Activated T-helper 1 cell treated with Interleukin-2 at 50 U/mL for 16 hours (primary cell): ENCODE measurements at regions not wholly inside any gene's neighbourhood (a gene's known extent, or its start where the extent isn't known, plus 50 kb on each side); places are given as distances from the start of the nearest gene placed in this dataset.

Experiments used
- DNase-seq: peaks from one replicate; pipeline ENCODE4 v3.0.0-alpha.2; 2020; ENCODE audit warnings: low read depth

GRCh38 chr3:21801631-21802030, 50.6 kb upstream of the ZNF385D start:
- no peak for DNase-seq

GRCh38 chr3:21803604-21804003, 52.6 kb upstream of the ZNF385D start:
- DNase-seq = no peak

- DNase-seq = no peak
Measured at GRCh38 chr3:21804330-21804729, 53.3 kb upstream of the ZNF385D start.

- no peak for DNase-seq
Measured at GRCh38 chr3:21806733-21807132, 55.7 kb upstream of the ZNF385D start.

- DNase-seq = no peak
Measured at GRCh38 chr3:21825684-21826083, 74.7 kb upstream of the ZNF385D start.

GRCh38 chr3:21826416-21826815, 75.4 kb upstream of the ZNF385D start:
- DNase-seq = no peak

GRCh38 chr3:21830541-21830940, 79.5 kb upstream of the ZNF385D start:
- no peak for DNase-seq

GRCh38 chr3:21835264-21835663, 84.3 kb upstream of the ZNF385D start:
- DNase-seq = no peak

- DNase-seq = no peak
Measured at GRCh38 chr3:21836227-21836626, 85.2 kb upstream of the ZNF385D start.

- no peak for DNase-seq
Measured at GRCh38 chr3:21839176-21839575, 88.2 kb upstream of the ZNF385D start.

GRCh38 chr3:21839592-21839991, 88.6 kb upstream of the ZNF385D start:
- DNase-seq = no peak

GRCh38 chr3:21847005-21847404, 96.0 kb upstream of the ZNF385D start:
- DNase-seq = no peak

- no peak for DNase-seq
Measured at GRCh38 chr3:21859124-21860081, 108.4 kb upstream of the ZNF385D start.

GRCh38 chr3:21860082-21860475, 109.1 kb upstream of the ZNF385D start:
- no peak for DNase-seq

- DNase-seq = no peak
Measured at GRCh38 chr3:21860657-21861056, 109.6 kb upstream of the ZNF385D start.

GRCh38 chr3:21876782-21877181, 125.8 kb upstream of the ZNF385D start:
- no peak for DNase-seq

- DNase-seq = no peak
Measured at GRCh38 chr3:21877214-21877754, 126.3 kb upstream of the ZNF385D start.

GRCh38 chr3:21879184-21879886, 128.3 kb upstream of the ZNF385D start:
- DNase-seq = no peak

- DNase-seq = no peak
Measured at GRCh38 chr3:21888656-21889055, 137.6 kb upstream of the ZNF385D start.

- DNase-seq = no peak
Measured at GRCh38 chr3:21889166-21889565, 138.2 kb upstream of the ZNF385D start.

GRCh38 chr3:21892104-21892503, 141.1 kb upstream of the ZNF385D start:
- no peak for DNase-seq

- DNase-seq = no peak
Measured at GRCh38 chr3:21893242-21893641, 142.2 kb upstream of the ZNF385D start.
